RWPE1 (cell line): ENCODE measurements at regions not wholly inside any gene's neighbourhood (a gene's known extent, or its start where the extent isn't known, plus 50 kb on each side); places are given as distances from the start of the nearest gene placed in this dataset.

Source experiments
- CTCF ChIA-PET: fragments of 350-600 bp; sonication (Branson Sonifier 250); formaldehyde crosslinking; extraction: SDS; loops from one replicate; lab custom pipeline; 2021; lab: Yijun Ruan, JAX
- POLR2A ChIA-PET: fragments of 400-600 bp; formaldehyde crosslinking; extraction: SDS; loops from one replicate; lab custom pipeline; 2020; ENCODE audit warnings: antibody characterized with exemption; ENCODE audit not compliant: low non-redundant PET; lab: Yijun Ruan, JAX
- DNase-seq: peaks from one replicate; pipeline ENCODE4 v3.0.0; 2012; ENCODE audit warnings: low spot score
- H3K27ac ChIP-seq: fragments of 450-650 bp; 2 replicates; pipeline ENCODE4 v1.5.1; 2017
- TF ChIP-seq, protein P1 (sequence below): fragments of 450-650 bp; conservative IDR thresholded peaks from 2 replicates; pipeline ENCODE4 v1.5.1; 2017; ENCODE audit warnings: low read depth, mild to moderate bottlenecking

DNA sequence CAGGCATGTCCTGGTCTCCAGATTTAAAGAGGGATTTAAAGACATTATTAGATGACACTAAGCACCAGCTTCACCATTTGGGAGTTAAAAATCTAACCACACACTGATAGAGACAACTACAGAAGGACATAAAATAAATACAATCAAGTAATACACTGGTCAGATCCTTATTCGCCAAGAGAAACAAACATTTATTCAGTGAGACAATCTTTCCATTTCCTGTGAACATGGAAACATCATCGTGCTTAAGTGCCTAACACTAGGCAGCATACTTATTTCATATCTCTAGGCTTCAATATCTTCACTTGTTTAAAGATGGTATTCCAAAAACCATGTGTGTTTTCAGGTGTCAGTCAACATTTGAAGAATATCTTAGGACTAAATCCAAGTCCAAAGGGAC, 103.6 kb downstream of the AREG start:
- ChIA-PET CTCF (no interaction called here), POLR2A (no interaction called here)
- TF ChIP-seq, protein P1, sequence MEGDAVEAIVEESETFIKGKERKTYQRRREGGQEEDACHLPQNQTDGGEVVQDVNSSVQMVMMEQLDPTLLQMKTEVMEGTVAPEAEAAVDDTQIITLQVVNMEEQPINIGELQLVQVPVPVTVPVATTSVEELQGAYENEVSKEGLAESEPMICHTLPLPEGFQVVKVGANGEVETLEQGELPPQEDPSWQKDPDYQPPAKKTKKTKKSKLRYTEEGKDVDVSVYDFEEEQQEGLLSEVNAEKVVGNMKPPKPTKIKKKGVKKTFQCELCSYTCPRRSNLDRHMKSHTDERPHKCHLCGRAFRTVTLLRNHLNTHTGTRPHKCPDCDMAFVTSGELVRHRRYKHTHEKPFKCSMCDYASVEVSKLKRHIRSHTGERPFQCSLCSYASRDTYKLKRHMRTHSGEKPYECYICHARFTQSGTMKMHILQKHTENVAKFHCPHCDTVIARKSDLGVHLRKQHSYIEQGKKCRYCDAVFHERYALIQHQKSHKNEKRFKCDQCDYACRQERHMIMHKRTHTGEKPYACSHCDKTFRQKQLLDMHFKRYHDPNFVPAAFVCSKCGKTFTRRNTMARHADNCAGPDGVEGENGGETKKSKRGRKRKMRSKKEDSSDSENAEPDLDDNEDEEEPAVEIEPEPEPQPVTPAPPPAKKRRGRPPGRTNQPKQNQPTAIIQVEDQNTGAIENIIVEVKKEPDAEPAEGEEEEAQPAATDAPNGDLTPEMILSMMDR: no peak
- H3K27ac ChIP-seq: no peak overlapping the region
- no peak for DNase-seq

DNA sequence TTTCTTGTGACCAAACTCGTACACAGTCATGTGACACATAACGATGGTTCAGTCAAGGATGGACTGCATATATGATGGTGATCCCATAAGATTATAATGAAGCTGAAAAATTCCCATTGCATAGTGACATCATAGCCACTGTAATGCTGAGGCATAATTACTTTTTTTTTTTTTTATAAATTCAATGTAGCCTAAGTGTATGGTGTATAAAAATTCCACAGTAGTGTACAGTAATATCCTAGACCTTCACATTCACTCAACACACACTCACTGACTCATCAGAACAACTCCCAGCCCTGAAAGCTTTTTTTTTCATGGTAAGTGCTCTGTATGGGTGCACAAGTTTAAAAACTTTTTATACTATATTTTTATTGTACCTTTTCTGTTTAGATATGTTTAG, 105.0 kb downstream of the AREG start:
- no peak for DNase-seq
- TF ChIP-seq, protein P1: no peak
- CTCF ChIA-PET: interaction anchor here (0.6 to 1.5 kb wide), 2 partner anchors 125 to 623 kb away, joined by 4 to 7 read pairs; no protein-coding TSS in a partner anchor
- H3K27ac ChIP-seq: no peak overlapping the region
- POLR2A ChIA-PET: no interaction called here

DNA sequence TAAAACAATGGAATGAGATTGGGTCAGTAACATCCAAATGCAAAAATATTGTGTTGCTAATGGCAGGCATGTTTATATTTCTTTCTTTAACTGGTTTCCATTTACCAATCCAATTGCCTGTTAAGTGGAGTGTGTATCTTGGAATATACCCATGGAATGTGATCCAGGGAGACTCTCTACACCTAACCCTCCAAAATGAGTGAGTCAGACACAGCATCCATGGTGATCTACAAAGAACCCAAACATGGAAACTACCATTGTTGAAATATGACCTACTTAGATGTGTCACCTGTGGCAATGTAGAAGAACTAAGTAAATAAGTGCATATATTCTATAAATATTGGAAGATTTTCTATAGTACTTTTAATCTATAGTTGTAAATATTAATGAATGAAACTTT, 110.3 kb downstream of the AREG start:
- ChIA-PET CTCF (interaction anchor here (0.6 kb wide), 1 partner anchor 654 kb away, joined by 4 read pairs; no protein-coding TSS in a partner anchor), POLR2A (no interaction called here)
- no peak overlapping the region for H3K27ac ChIP-seq
- DNase-seq: peak; percentile 50
- TF ChIP-seq, protein P1: no peak

DNA sequence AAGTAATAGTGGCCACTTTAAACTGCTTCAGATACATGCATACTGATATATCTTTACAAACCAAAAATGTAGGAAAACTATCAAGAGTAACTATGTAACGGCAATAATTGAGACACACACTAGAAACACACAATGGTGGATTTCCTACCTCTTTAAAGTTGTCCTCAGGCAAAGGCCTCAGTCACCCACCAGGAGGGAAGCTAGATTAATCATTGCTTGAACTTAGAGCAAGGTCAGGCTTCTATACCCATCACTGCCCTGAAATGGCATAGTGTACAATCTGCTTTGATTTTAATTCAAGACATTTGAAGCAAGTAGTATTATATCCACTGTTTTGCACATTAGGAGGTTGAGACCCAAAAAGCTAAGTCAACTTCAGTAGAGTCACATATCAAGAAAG, 110.9 kb downstream of the AREG start:
- no peak for DNase-seq
- H3K27ac ChIP-seq: no peak overlapping the region
- ChIA-PET POLR2A (no interaction called here), CTCF (interaction anchor here (1.2 kb wide), 1 partner anchor 120 kb away, joined by 3 read pairs; no protein-coding TSS in a partner anchor)
- TF ChIP-seq, protein P1: no peak

DNA sequence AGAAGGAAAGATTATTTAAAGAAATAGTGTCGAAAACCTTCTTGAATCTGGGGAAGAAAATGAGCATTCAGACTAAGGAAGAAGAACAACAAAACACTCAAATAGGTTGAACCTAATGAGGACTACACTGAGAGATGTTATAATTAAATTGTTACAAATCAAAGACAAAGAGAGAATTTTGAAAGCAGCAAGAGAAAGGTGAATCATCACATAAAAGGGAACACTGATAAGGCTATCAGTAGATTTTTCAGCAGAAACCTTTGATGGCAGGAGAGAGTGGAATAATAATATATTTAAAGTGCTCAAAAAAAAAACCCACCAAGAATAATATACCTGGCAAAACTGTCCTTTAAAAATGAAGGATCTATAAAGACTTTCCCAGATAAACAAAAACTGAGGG, 114.9 kb downstream of the AREG start:
- ChIA-PET POLR2A (no interaction called here), CTCF (no interaction called here)
- no peak for DNase-seq
- TF ChIP-seq, protein P1: no peak
- no peak overlapping the region for H3K27ac ChIP-seq

DNA sequence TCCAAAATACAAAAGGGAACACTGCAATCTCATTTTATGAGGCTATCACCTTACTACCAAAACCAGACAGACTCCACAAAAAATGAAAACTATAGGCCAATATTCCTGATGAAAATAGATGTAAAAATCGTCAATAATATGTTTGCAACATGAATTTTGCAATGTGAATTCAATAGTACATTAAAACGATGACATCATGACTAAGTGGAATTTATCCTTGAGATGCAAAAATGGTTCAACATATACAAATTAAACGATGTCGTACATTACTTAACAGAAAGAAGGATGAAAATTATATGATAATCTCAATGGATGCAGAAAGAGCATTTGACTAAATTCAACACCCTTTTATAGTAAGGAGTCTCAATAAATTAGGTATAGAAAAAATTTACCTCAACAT, 123.0 kb downstream of the AREG start:
- ChIA-PET CTCF (interaction anchor here (0.6 kb wide), 1 partner anchor 338 kb away, joined by 5 read pairs; no protein-coding TSS in a partner anchor), POLR2A (no interaction called here)
- TF ChIP-seq, protein P1: no peak

More for the DNA sequence above, 123.0 kb downstream of the AREG start:
- no peak for DNase-seq
- H3K27ac ChIP-seq: no peak overlapping the region
